NCI-H526 (cell line): ENCODE measurements at regions not wholly inside any gene's neighbourhood (a gene's known extent, or its start where the extent isn't known, plus 50 kb on each side); places are given as distances from the start of the nearest gene placed in this dataset.

Experiments used
- DNase-seq, 2 experiments: peaks; one replicate each; lab custom pipeline; 2025; lab: John Stamatoyannopoulos, UW

DNA sequence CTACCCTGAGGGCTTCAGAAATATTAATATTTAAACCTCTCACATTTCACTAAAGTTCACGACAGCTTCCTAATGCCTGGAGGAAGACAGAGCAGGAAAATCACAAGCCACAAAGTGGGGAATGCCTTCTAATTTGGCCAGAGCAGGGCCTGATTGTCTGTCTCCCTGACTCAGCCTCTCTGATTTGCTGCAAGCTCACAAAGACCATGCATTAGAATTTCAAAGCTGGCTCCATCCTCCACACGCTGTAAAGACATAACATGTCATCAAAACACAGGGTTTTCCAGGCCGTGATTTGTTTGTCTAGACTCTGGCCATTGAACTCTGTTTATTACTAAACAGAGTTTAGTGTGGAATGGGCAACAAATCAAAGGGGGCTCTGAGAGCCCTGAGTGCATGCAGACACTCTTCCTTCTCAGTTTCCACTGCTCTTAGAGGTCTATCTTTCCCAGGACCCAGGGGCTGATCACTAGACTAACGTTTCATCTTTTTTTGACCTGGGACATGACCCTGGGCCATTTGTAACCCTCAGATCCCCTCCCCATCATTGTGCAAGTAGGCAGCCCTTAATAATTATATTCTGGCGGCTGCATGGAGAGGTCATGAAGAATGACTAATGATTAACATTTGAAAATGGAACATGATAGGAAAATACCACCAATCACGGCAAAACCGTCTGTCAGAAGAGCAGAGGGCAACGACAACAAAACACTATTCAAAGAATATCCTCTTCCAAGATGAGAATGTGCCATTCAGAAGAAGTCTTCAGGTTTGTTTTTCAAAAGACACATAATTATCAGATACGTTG, 140.2 kb downstream of the ENC1 start:
- DNase-seq, result peak in 1 of 2 experiments; percentile 18

GRCh38 chr5:74499256-74500050, 141.1 kb downstream of the ENC1 start:
- no peak for DNase-seq

DNA sequence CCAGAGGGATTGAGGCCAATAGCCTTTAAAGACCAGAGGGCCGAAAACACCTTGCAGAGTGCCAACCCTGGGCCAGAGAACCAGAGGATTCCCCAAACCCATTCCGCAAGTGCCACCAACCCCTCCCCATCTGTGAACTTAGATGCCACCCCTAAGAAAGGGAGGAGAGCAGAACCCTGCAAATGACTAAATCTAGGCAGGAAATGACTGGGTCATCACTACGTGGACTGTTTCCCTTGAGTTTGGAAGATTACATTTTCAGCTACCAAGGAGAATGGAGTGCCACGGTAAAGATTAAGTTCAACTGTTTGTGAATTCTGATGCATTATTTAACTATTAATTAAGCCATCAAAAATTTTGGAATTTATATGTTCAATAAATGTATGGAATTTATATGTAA, 142.8 kb downstream of the ENC1 start:
- DNase-seq, result no peak

DNA sequence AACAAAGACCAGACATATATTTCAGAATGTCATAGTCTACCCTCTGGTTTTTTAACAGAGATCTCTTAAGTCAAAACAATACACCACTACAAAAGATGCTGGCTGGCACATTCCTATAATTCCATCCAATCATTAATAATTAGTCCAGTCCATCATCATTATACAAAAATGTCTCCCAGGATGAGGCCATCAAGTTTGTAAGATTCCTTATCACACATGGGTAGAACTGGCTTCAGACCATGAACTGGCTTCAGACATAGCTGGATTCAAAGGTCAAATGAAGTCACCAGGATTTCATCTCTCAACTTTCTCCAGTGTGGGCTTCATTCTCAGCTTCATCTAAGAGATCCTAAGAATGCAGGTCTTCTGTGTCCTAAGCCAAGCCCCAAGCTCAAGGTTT, 147.1 kb downstream of the ENC1 start:
- DNase-seq, result no peak

DNA sequence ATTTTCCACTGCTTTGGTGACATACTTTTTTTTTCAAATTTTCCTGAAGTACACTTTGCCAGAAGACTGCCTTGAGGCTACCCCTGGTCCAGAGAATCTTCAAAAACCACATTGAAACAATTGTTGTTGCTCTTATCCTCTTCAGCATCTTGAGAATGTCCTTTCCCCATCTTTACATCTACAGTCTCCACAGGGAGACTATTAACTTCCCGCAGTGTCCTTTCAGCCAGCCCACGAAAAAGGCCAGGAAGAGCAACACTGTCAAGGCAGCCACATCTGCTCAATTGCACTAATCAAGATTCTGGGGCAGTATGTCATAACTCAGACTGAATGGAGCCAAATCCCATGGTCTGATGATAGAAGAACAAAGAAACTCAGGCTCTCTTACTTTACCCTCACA, 148.3 kb downstream of the ENC1 start:
- DNase-seq, result no peak

DNA sequence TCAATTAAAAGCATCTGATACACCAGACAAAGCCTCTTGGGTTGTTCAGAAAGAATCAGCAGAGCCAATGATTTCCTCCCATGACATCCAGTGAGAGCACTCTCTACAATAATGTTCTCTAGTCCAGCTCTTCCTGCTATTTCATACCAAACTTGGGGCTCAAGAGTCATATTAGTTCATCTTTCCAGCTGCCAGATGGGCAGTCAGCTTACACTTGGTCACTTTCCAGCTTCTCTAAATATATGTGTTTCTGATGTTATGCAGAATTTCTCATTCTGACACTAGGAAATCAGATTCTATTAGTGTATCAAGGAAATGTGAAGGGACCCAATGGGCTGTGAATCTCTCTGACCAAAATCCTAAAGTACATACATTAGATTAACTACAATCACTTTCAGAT, 148.9 kb downstream of the ENC1 start:
- DNase-seq, result no peak

GRCh38 chr5:74490814-74491213, 149.7 kb downstream of the ENC1 start:
- no peak for DNase-seq

GRCh38 chr5:74482990-74483389, 157.5 kb downstream of the ENC1 start:
- DNase-seq, result no peak

- DNase-seq, result no peak
Observed at GRCh38 chr5:74482523-74482922, 158.0 kb downstream of the ENC1 start.

GRCh38 chr5:74481357-74481756, 159.2 kb downstream of the ENC1 start:
- DNase-seq, result peak; percentile 74 to 76

- no peak for DNase-seq
Observed at GRCh38 chr5:74480201-74480600, 160.3 kb downstream of the ENC1 start.

DNA sequence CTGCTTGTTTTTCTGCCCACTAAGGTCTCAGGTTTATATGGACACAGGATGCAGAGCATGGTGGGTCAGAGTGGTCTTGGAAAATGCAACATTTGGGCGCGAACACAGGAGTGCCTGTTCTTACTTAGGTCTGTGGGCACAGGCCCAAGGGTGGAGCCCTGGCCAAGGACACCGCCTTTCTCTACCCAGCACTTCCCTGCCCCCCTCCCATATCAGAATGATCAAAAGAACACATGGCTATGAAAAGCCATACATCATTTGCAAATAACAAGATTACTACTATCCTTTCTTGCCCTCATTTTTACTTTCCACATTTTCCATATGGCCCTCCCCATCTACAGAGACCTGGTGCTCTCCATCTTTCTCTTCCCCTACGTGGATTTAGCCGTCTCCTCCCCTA, 162.2 kb downstream of the ENC1 start:
- DNase-seq, result no peak

DNA sequence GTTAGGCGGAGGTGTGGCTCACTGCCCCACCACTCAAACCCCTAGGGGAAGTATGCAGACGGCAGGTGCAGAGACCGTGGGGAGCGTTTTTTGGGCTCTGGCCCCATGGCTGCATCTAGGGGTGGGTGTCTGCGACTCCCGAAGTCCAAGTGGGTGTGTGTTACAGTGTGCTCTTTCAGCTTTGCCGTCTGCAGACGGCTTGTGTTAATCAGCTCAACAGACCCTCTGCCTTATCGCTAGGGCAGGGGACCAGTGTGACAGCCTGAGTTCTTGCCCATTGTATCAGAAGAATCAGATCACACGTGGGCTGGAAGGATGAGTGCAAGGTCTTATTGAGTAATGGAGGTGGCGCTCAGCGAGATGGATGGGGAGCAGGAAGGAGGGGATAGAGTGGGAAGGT, 162.8 kb downstream of the ENC1 start:
- DNase-seq, result no peak

GRCh38 chr5:74476819-74477453, 163.6 kb downstream of the ENC1 start:
- DNase-seq, result peak in 1 of 2 experiments; percentile 67

GRCh38 chr5:74476046-74476818, 164.3 kb downstream of the ENC1 start:
- DNase-seq, result peak; percentile 78 to 81

- no peak for DNase-seq
Observed at GRCh38 chr5:74471875-74472274, 168.7 kb downstream of the ENC1 start.

DNA sequence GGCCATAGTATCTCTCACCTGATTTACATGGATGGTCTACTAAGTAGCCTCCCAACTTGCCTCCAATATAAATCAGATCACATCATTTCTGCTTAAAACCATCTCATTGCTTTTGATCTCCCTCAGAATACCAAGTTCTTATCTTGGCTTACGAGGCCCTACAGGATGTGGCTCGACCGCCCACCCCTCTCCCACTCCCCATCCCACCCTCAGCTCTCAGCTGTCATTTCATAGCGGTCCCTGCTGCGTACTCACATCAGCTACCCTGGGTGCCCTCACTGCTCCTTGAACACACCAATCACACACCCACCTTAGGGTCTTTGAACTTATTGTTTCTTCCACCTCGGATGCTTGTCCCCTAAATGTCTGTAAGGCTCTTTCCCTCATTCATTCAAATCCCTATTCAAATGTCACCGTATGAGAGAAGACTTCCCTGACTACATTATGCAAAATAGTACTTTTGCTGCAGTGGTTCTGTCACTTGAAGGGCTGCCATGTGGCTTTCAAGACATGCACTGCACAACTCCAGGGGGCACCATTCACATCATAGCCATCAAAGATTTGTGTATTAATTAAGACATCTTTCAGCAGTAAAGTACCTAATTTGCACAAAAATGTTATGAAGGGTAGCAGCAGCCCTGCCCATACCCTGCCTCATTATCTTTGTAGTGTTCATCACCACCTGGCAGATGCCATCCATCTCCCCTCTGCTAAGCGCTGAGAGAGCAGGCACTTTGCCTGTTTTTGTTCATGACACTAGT, 171.1 kb downstream of the ENC1 start:
- peak; percentile 49 to 68 for DNase-seq

- no peak for DNase-seq
Observed at GRCh38 chr5:74468421-74468820, 172.1 kb downstream of the ENC1 start.

GRCh38 chr5:74465724-74466123, 174.8 kb downstream of the ENC1 start:
- no peak for DNase-seq

GRCh38 chr5:74464512-74465209, 175.9 kb downstream of the ENC1 start:
- DNase-seq, result no peak

DNA sequence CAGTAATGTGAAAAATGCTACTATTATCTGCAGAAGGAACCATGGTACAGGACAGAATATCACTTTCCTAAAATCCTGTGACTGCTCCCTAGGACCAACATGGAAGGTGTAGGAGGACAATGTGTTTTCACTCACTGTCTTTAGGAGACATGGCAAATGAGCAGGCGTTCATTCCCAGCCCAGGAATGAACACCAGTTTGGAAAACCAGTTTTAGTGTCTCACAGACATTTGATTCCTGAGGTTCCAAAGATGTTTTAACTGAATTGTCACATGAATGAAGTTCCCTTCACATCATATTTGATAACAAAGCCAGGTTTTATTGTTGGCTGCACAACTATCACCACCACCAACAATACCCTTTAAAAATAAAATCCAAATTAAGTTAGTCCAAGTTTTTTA, 178.2 kb downstream of the ENC1 start:
- no peak for DNase-seq
